Spleen (tissue), 11 donors: ENCODE measurements at regions not wholly inside any gene's neighbourhood (a gene's known extent, or its start where the extent isn't known, plus 50 kb on each side); places are given as distances from the start of the nearest gene placed in this dataset.

Experiments
- DNase-seq: peaks from one replicate; pipeline ENCODE4 v3.0.0-alpha.2; 2020
- H3K27ac ChIP-seq, 8 donors: fragments of 200-600 bp; sonication (generic) in 7 of 8; 1 replicate in 4 of 8; 2 replicates in 4 of 8; pipeline versions ENCODE4 v1.5.0 to v1.8.0; 2016 to 2021; ENCODE audit warnings: inconsistent platforms in 4 of 8, mild to moderate bottlenecking in 4 of 8, moderate library complexity in 1 of 8
- H3K27me3 ChIP-seq, 7 donors: fragments of 200-600 bp; sonication (generic) in 6 of 7; replicated peaks in 1 of 7; 1 replicate in 4 of 7; 2 replicates in 3 of 7; pipeline versions ENCODE4 v1.5.0 to v1.8.0; 2016 to 2021; ENCODE audit warnings: inconsistent platforms in 3 of 7, mild to moderate bottlenecking in 1 of 7
- H3K36me3 ChIP-seq, 6 donors: fragments of 200-600 bp; sonication (generic) in 5 of 6; 1 replicate in 4 of 6; 2 replicates in 2 of 6; pipeline versions ENCODE4 v1.5.0 to v1.8.0; 2016 to 2021; ENCODE audit warnings: inconsistent platforms in 2 of 6
- H3K4me1 ChIP-seq, 6 donors: fragments of 200-600 bp; sonication (generic) in 5 of 6; 1 replicate in 3 of 6; 2 replicates in 3 of 6; pipeline versions ENCODE4 v1.5.0 to v1.8.0; 2016 to 2021; ENCODE audit warnings: inconsistent platforms in 3 of 6
- H3K4me3 ChIP-seq, 8 donors: fragments of 200-600 bp; sonication (generic) in 7 of 8; 1 replicate in 4 of 8; 2 replicates in 4 of 8; pipeline versions ENCODE4 v1.5.0 to v1.8.0; 2016 to 2021; ENCODE audit warnings: inconsistent platforms in 4 of 8, mild to moderate bottlenecking in 4 of 8, moderate library complexity in 2 of 8
- H3K9me3 ChIP-seq, 8 donors: fragments of 200-600 bp; sonication (generic) in 7 of 8; 1 replicate in 4 of 8; 2 replicates in 4 of 8; pipeline versions ENCODE4 v1.5.0 to v1.8.0; 2016 to 2021; ENCODE audit warnings: inconsistent platforms in 4 of 8
- CTCF ChIP-seq, 11 experiments: fragments of 200-600 bp in 7 of 11; fragments of 450-650 bp in 4 of 11; sonication (generic) in 4 of 11; IDR thresholded peaks in 8 of 11; conservative IDR thresholded peaks in 3 of 11; 1 replicate in 7 of 11; 2 replicates in 4 of 11; pipeline versions ENCODE4 v1.4.0 to v1.8.0; 2016 to 2021; ENCODE audit warnings: antibody characterized with exemption in 11 of 11, inconsistent platforms in 4 of 11, mild to moderate bottlenecking in 1 of 11
- POLR2A ChIP-seq, 3 donors: fragments of 450-650 bp; IDR thresholded peaks; one replicate each; pipeline ENCODE4 v1.5.1; 2017; ENCODE audit warnings: antibody characterized with exemption in 3 of 3, mild to moderate bottlenecking in 1 of 3
- POLR2AphosphoS5 ChIP-seq, 3 donors: sonication (generic); formaldehyde crosslinking; IDR thresholded peaks; one replicate each; pipeline ENCODE4 v1.5.1; 2017; ENCODE audit warnings: antibody characterized with exemption in 3 of 3
- WGBS, 5 donors: extraction: QIAGEN DNeasy Blood & Tissue Kit in 3 of 5; methylation state at CpG; one replicate each; pipeline versions ENCODE4 v1.1.5 to v1.1.7; 2013 to 2018; 5-methylcytosine and 5-hydroxymethylcytosine counted together
- intact Hi-C: fragments of 100-400 bp; cut with DNase I; formaldehyde crosslinking; loops from one replicate; pipeline ENCODE4 v1.15.0; 2023; ENCODE audit warnings: low total_unique reads
- donor health status: healthy with polysubstance abuse.
- donor health status: DM: no; HTN: no; CAD: no; lungs with moderate emphysema.
- donor health status: DM: no; HTN: no; CAD: no.
- donor health status: Bipolar disorder and iron deficiency.
- donor health status: healthy.
- donor health status: DM: no; HTN: no; CAD: no.
- donor health status: DM: yes; HTN: yes; CAD: no.

GRCh38 chrX:23504540-23504884 lies 162.8 kb upstream of the PRDX4 start:
- no peak overlapping the region for H3K27ac ChIP-seq
- no peaks in the 10 kb centered on the region for H3K27me3 ChIP-seq
- H3K4me3 ChIP-seq: no peak overlapping the region
- no peaks in the 10 kb centered on the region for H3K36me3 ChIP-seq
- H3K9me3 ChIP-seq: peaks cover 0 to 7% (median 1%) of the 10 kb centered on the region in 8 donors
- TF ChIP-seq CTCF (IDR thresholded peaks at IDR 0.05 in 8 of 11, conservative IDR thresholded peaks at IDR 0.05 in 3 of 11): no peak
- TF ChIP-seq POLR2AphosphoS5 (IDR thresholded peaks at IDR 0.05): no peak
- TF ChIP-seq POLR2A (IDR thresholded peaks at IDR 0.05): no peak
- 86 to 97% (median 92%) methylated on average over 6 of the region's 6 CpGs for WGBS, 5 donors
- no peaks in the 10 kb centered on the region for H3K4me1 ChIP-seq
- intact Hi-C loops: no loop called here
- DNase-seq: no peak

- H3K4me3 ChIP-seq: no peak overlapping the region
- no peak overlapping the region for H3K27ac ChIP-seq
- H3K4me1 ChIP-seq: no peaks in the 10 kb centered on the region
- peaks cover 0 to 11% (median 1%) of the 10 kb centered on the region in 8 donors for H3K9me3 ChIP-seq
- WGBS, 5 donors: 68 to 97% (median 91%) methylated on average over 2 of the region's 2 CpGs
- H3K27me3 ChIP-seq: no peaks in the 10 kb centered on the region
- TF ChIP-seq POLR2AphosphoS5 (IDR thresholded peaks at IDR 0.05) (no peak), POLR2A (IDR thresholded peaks at IDR 0.05) (no peak), CTCF (IDR thresholded peaks at IDR 0.05 in 8 of 11, conservative IDR thresholded peaks at IDR 0.05 in 3 of 11) (no peak)
- no peak for DNase-seq
- H3K36me3 ChIP-seq: no peaks in the 10 kb centered on the region
- intact Hi-C loops: no loop called here
Measured at GRCh38 chrX:23504895-23505294, 162.4 kb upstream of the PRDX4 start.

DNA sequence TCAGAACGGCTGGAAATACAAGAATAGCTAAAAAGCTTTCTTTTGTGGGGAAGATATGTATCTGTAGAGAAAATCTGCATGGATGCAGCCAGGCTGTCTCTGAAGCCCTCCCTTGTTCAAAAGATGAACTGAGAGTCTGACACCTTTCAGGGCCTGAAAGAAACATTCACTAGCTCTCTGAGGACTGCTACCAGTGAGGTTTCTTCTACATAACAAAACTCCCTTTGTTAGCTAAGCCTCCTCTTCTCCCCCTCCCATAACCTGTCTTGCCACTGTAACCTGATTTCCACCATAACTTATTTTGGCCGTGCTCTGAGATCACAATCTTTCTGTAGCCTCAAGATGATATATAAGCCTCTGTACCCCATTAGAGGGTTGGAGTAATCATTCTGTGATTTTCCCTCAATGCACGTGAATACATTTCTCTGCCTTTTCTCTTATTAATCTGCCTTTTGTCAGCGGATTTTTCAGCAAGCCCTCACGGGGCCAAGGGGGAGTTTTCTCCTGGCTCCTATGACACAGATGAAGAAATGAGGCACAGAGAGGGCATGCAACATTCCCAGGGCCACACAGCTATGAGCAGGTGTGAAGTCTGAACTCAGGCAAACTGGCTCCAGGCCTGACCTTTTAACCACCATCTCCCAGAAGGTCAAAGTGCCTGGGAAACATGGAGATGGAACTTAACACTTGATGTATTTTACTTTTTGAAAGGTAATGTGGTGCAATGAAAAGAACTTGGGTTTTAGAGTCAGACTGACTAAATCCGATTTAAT lies 161.6 kb upstream of the PRDX4 start:
- Histone ChIP-seq H3K9me3 (peaks cover 0 to 12% (median 1%) of the 10 kb centered on the region in 8 donors), H3K36me3 (no peaks in the 10 kb centered on the region), H3K27ac (no peak overlapping the region), H3K4me3 (no peak overlapping the region), H3K4me1 (no peaks in the 10 kb centered on the region), H3K27me3 (no peaks in the 10 kb centered on the region)
- TF ChIP-seq POLR2AphosphoS5 (IDR thresholded peaks at IDR 0.05): no peak
- TF ChIP-seq CTCF (IDR thresholded peaks at IDR 0.05 in 8 of 11, conservative IDR thresholded peaks at IDR 0.05 in 3 of 11): no peak
- no peak for TF ChIP-seq POLR2A (IDR thresholded peaks at IDR 0.05)
- 54 to 72% (median 66%) methylated on average over 6 of the region's 6 CpGs for WGBS, 5 donors
- intact Hi-C loops: no loop called here
- DNase-seq: no peak

DNA sequence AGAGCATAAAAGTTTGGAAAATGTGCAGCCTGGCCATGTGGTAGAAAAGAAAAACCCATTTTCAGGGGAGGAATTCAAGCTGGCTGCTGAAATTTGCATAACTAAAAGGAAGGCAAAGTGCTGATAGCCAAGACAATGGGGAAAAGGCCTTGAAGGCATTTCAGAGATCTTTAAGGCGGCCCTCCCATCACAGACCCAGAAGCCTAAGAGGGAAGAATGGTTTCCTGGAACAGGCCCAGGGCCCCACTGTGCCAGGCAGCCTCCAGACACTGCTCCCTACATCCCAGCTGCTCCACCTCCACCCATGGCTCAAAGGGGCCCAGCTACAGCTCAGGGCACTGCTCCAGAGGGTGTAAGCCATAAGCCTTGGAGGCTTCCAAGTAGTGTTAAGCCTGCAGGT lies 158.0 kb upstream of the PRDX4 start:
- no peak overlapping the region for H3K27ac ChIP-seq
- no peaks in the 10 kb centered on the region for H3K4me1 ChIP-seq
- H3K27me3 ChIP-seq: peaks cover 0 to 6% (median 0%) of the 10 kb centered on the region in 7 donors
- no peaks in the 10 kb centered on the region for H3K36me3 ChIP-seq
- peaks cover 0 to 12% (median 1%) of the 10 kb centered on the region in 8 donors for H3K9me3 ChIP-seq
- no peak for TF ChIP-seq POLR2AphosphoS5 (IDR thresholded peaks at IDR 0.05)
- TF ChIP-seq POLR2A (IDR thresholded peaks at IDR 0.05): no peak
- no peak for TF ChIP-seq CTCF (IDR thresholded peaks at IDR 0.05 in 8 of 11, conservative IDR thresholded peaks at IDR 0.05 in 3 of 11)
- no peak overlapping the region for H3K4me3 ChIP-seq
- 30 to 100% (median 57%) methylated on average over 1 of the region's 1 CpG for WGBS, 5 donors
- intact Hi-C loops: no loop called here
- DNase-seq: no peak
